Upper lobe of right lung (tissue), 1 donor: ENCODE measurements at regions not wholly inside any gene's neighbourhood (a gene's known extent, or its start where the extent isn't known, plus 50 kb on each side); places are given as distances from the start of the nearest gene placed in this dataset.

Experiments
- ATAC-seq: fragments of 200-7000 bp; cut with Tn5 transposase; one replicate; pipeline ENCODE4 v1.9.1; 2020; ENCODE audit warnings: mild to moderate bottlenecking, moderate library complexity
- DNase-seq: peaks from one replicate; pipeline ENCODE4 v3.0.0-alpha.2; 2020
- H3K27ac ChIP-seq: fragments of 200-600 bp; one replicate; pipeline ENCODE4 v1.8.0; 2022
- H3K27me3 ChIP-seq: fragments of 200-600 bp; one replicate; pipeline ENCODE4 v1.8.0; 2022; ENCODE audit warnings: mild to moderate bottlenecking
- H3K36me3 ChIP-seq: fragments of 200-600 bp; one replicate; pipeline ENCODE4 v1.8.0; 2022
- H3K4me1 ChIP-seq: fragments of 200-600 bp; one replicate; pipeline ENCODE4 v1.8.0; 2022
- H3K4me3 ChIP-seq: fragments of 200-600 bp; one replicate; pipeline ENCODE4 v1.8.0; 2022; ENCODE audit warnings: mild to moderate bottlenecking
- H3K9me3 ChIP-seq: fragments of 200-600 bp; one replicate; pipeline ENCODE4 v1.8.0; 2022
- CTCF ChIP-seq: fragments of 200-600 bp; IDR thresholded peaks from one replicate; pipeline ENCODE4 v1.8.0; 2022; ENCODE audit warnings: antibody characterized with exemption
- intact Hi-C: fragments of 100-400 bp; cut with DNase I; formaldehyde crosslinking; loops from one replicate; pipeline ENCODE4 v1.11.0; 2022
- donor health status: DM: no; HTN: yes; CAD: no; lungs with severe emphysema.

- H3K27me3 ChIP-seq, result no peaks in the 10 kb centered on the region
- no peak overlapping the region for H3K4me3 ChIP-seq
- intact Hi-C loops, result no loop called here
- DNase-seq, result no peak
- H3K36me3 ChIP-seq, result no peaks in the 10 kb centered on the region
- no peak overlapping the region for H3K27ac ChIP-seq
- no peaks in the 10 kb centered on the region for H3K4me1 ChIP-seq
- no peak for TF ChIP-seq CTCF
- H3K9me3 ChIP-seq, result no peaks in the 10 kb centered on the region
- ATAC-seq, result peak; percentile 57
Measured at GRCh38 chr3:117688583-117688982, 979.0 kb downstream of the TUSC7 start.

- no peak for TF ChIP-seq CTCF
- H3K27ac ChIP-seq, result no peak overlapping the region
- H3K4me3 ChIP-seq, result no peak overlapping the region
- intact Hi-C loops, result no loop called here
- DNase-seq, result no peak
- no peaks in the 10 kb centered on the region for H3K9me3 ChIP-seq
- H3K4me1 ChIP-seq, result no peaks in the 10 kb centered on the region
- no peaks in the 10 kb centered on the region for H3K27me3 ChIP-seq
- H3K36me3 ChIP-seq, result no peaks in the 10 kb centered on the region
- no peak for ATAC-seq
Measured at GRCh38 chr3:117691526-117691925, 981.9 kb downstream of the TUSC7 start.

GRCh38 chr3:117692416-117692995, 982.9 kb downstream of the TUSC7 start:
- no peak for TF ChIP-seq CTCF
- Histone ChIP-seq H3K4me3 (no peak overlapping the region), H3K36me3 (no peaks in the 10 kb centered on the region), H3K27ac (no peak overlapping the region), H3K4me1 (no peaks in the 10 kb centered on the region), H3K9me3 (no peaks in the 10 kb centered on the region), H3K27me3 (no peaks in the 10 kb centered on the region)
- intact Hi-C loops, result no loop called here
- DNase-seq (no peak), ATAC-seq (no peak)

GRCh38 chr3:117695321-117695720, 985.7 kb downstream of the TUSC7 start:
- H3K36me3 ChIP-seq, result no peaks in the 10 kb centered on the region
- DNase-seq (no peak), ATAC-seq (no peak)
- no peaks in the 10 kb centered on the region for H3K9me3 ChIP-seq
- intact Hi-C loops, result no loop called here
- H3K27me3 ChIP-seq, result no peaks in the 10 kb centered on the region
- H3K4me1 ChIP-seq, result no peaks in the 10 kb centered on the region
- TF ChIP-seq CTCF, result no peak
- H3K27ac ChIP-seq, result no peak overlapping the region
- H3K4me3 ChIP-seq, result no peak overlapping the region

- no peak for TF ChIP-seq CTCF
- no peaks in the 10 kb centered on the region for H3K36me3 ChIP-seq
- H3K9me3 ChIP-seq, result no peaks in the 10 kb centered on the region
- no peak for DNase-seq
- H3K27ac ChIP-seq, result no peak overlapping the region
- no peak overlapping the region for H3K4me3 ChIP-seq
- H3K27me3 ChIP-seq, result no peaks in the 10 kb centered on the region
- intact Hi-C loops, result no loop called here
- no peak for ATAC-seq
- H3K4me1 ChIP-seq, result no peaks in the 10 kb centered on the region
Measured at GRCh38 chr3:117695871-117696645, 986.5 kb downstream of the TUSC7 start.
